HepG2 (cell line): ENCODE measurements at regions not wholly inside any gene's neighbourhood (a gene's known extent, or its start where the extent isn't known, plus 50 kb on each side); places are given as distances from the start of the nearest gene placed in this dataset.

Experiments
- ATAC-seq: fragments of 200-7000 bp; cut with Tn5 transposase; 3 replicates; pipeline ENCODE4 v1.9.1; 2020; ENCODE audit warnings: mild to moderate bottlenecking, moderate library complexity
- BruUV-seq: library from RNA; stranded (reverse); fragments of 400-500 nt; replicated peaks from 2 replicates; lab custom pipeline; 2021; lab: Mats Ljungman, UMichigan
- CTCF ChIA-PET: fragments of 300-600 bp; formaldehyde crosslinking; extraction: SDS; loops from one replicate; lab custom pipeline; 2021; ENCODE audit warnings: low total read pairs, inconsistent platforms, low intra/inter-chr PET ratio; lab: Yijun Ruan, JAX
- POLR2A ChIA-PET: fragments of 350-600 bp; sonication (Branson Sonifier 250); formaldehyde crosslinking; loops from one replicate; lab custom pipeline; 2020; ENCODE audit warnings: antibody characterized with exemption, inconsistent platforms; lab: Yijun Ruan, JAX
- DNase-seq: peaks from one replicate; pipeline ENCODE4 v3.0.0-alpha.2; 2015; ENCODE audit warnings: low spot score
- FAIRE-seq: peaks from 3 replicates; lab custom pipeline; 2011; peaks lifted over from hg19 to GRCh38; lab: Jason Lieb, UNC
- H2AFZ ChIP-seq: one replicate; pipeline ENCODE4 v1.6.1; 2011; ENCODE audit warnings: low read length, inconsistent platforms
- H3K27ac ChIP-seq: fragments of 300-600 bp; 3 replicates; pipeline ENCODE4 v1.8.0; 2011; ENCODE audit warnings: mixed run types, mild to moderate bottlenecking, mixed read lengths, low read length, inconsistent platforms; ENCODE audit not compliant: insufficient read depth; ENCODE audit errors: extremely low read length
- H3K27me3 ChIP-seq, 2 experiments: fragments of 200-600 bp in 1 of 2; 2 replicates in 1 of 2; 3 replicates in 1 of 2; pipeline versions ENCODE4 v1.6.0 to v1.8.0; 2011; ENCODE audit warnings: low read length in 2 of 2, mild to moderate bottlenecking in 2 of 2, moderate library complexity in 2 of 2, inconsistent platforms in 1 of 2; ENCODE audit not compliant: insufficient read depth in 2 of 2, control insufficient read depth in 1 of 2
- H3K36me3 ChIP-seq, 2 experiments: fragments of 200-600 bp in 1 of 2; replicated peaks in 1 of 2; 2 replicates in 1 of 2; 3 replicates in 1 of 2; pipeline versions ENCODE4 v1.5.1 to v1.8.0; 2011; ENCODE audit warnings: low read length in 2 of 2, inconsistent platforms in 1 of 2; ENCODE audit not compliant: insufficient read depth in 2 of 2, control insufficient read depth in 1 of 2
- H3K4me1 ChIP-seq: 2 replicates; pipeline ENCODE4 v1.5.1; 2012; ENCODE audit warnings: low read length, inconsistent platforms; ENCODE audit not compliant: insufficient read depth
- H3K4me2 ChIP-seq: 2 replicates; pipeline ENCODE4 v1.6.0; 2011; ENCODE audit warnings: low read depth, low read length, inconsistent platforms
- H3K4me3 ChIP-seq, 3 experiments: fragments of 200-600 bp in 1 of 3; sonication (generic), shearing (Covaris generic) in 1 of 3; replicated peaks in 1 of 3; 2 replicates each; pipeline ENCODE4 v1.5.1; 2011 to 2016; ENCODE audit warnings: low read length in 3 of 3, inconsistent platforms in 2 of 3, low read depth in 2 of 3, mild to moderate bottlenecking in 2 of 3, control low read depth in 1 of 3, mixed read lengths in 1 of 3; ENCODE audit not compliant: insufficient read depth in 1 of 3
- H3K79me2 ChIP-seq: one replicate; pipeline ENCODE4 v1.6.1; 2011; ENCODE audit warnings: low read length, inconsistent platforms; ENCODE audit not compliant: insufficient read depth
- H3K9ac ChIP-seq: 2 replicates; pipeline ENCODE4 v1.6.0; 2011; ENCODE audit warnings: mild to moderate bottlenecking, low read depth, low read length, inconsistent platforms; ENCODE audit not compliant: insufficient read depth
- H3K9me3 ChIP-seq: 2 replicates; pipeline ENCODE4 v1.5.1; 2012; ENCODE audit warnings: mild to moderate bottlenecking, low read length
- H4K20me1 ChIP-seq: 2 replicates; pipeline ENCODE4 v1.6.0; 2011; ENCODE audit warnings: inconsistent platforms, mild to moderate bottlenecking, low read length, moderate library complexity; ENCODE audit not compliant: insufficient read depth
- ARID5B ChIP-seq: IDR thresholded peaks from 2 replicates; pipeline ENCODE4 v1.4.0; 2020; ENCODE audit warnings: mild to moderate bottlenecking, missing genetic modification reagents
- CEBPG ChIP-seq: IDR thresholded peaks from 2 replicates; pipeline ENCODE4 v1.6.1; 2016
- ESRRA ChIP-seq: sonication (generic); formaldehyde crosslinking; IDR thresholded peaks from 2 replicates; pipeline ENCODE4 v1.5.1; 2020; ENCODE audit warnings: mild to moderate bottlenecking, low read depth, missing genetic modification reagents
- RARG ChIP-seq: sonication (generic); formaldehyde crosslinking; IDR thresholded peaks from 2 replicates; pipeline ENCODE4 v1.4.0; 2020; ENCODE audit warnings: low read depth, mild to moderate bottlenecking, missing genetic modification reagents
- RBAK ChIP-seq: sonication (generic); formaldehyde crosslinking; IDR thresholded peaks from 2 replicates; pipeline ENCODE4 v1.5.1; 2020; ENCODE audit warnings: mild to moderate bottlenecking, missing genetic modification reagents
- ZNF703 ChIP-seq: sonication (generic); formaldehyde crosslinking; IDR thresholded peaks from 2 replicates; pipeline ENCODE4 v1.5.1; 2020; ENCODE audit warnings: missing genetic modification reagents, mild to moderate bottlenecking, moderate library complexity, borderline replicate concordance
- ZNF878 ChIP-seq: sonication (generic); formaldehyde crosslinking; IDR thresholded peaks from 2 replicates; pipeline ENCODE4 v1.8.1; 2023; ENCODE audit warnings: mild to moderate bottlenecking, missing genetic modification reagents, moderate library complexity
- WGBS: methylation state at CpG from one replicate; pipeline ENCODE4 v1.1.6; 2017; ENCODE audit warnings: low lambda C conversion rate; 5-methylcytosine and 5-hydroxymethylcytosine counted together
- in situ Hi-C: cut with HindIII; loops from 2 replicates; pipeline ENCODE4 v1.10.0; 2017; ENCODE audit warnings: low pct_unique_long_range_greater_than_20kb; ENCODE audit not compliant: extremely low pct_ligation_motif_present
- intact Hi-C: fragments of 100-400 bp; cut with micrococcal nuclease; formaldehyde crosslinking; loops from one replicate; pipeline ENCODE4 v1.10.0; 2022; ENCODE audit not compliant: unreplicated experiment

GRCh38 chr20:60680554-60680953, 571.5 kb upstream of the CDH4 start:
- Histone ChIP-seq H3K79me2 (no peaks in the 10 kb centered on the region), H3K4me1 (no peaks in the 10 kb centered on the region), H3K36me3 (no peaks in the 10 kb centered on the region), H4K20me1 (no peaks in the 10 kb centered on the region), H3K27ac (no peak overlapping the region), H3K9me3 (peaks cover 22% of the 10 kb centered on the region), H3K4me3 (no peak overlapping the region), H3K27me3 (0 out of 5 replicates have a peak, but pooled peaks cover 0 to 4% of the 10 kb centered on the region in 2 experiments), H2AFZ (no peak overlapping the region), H3K9ac (no peak overlapping the region), H3K4me2 (no peak overlapping the region)
- ChIA-PET CTCF (no interaction called here), POLR2A (no interaction called here)
- DNase-seq, result no peak
- 25% methylated on average over 6 of the region's 6 CpGs for WGBS
- no TSS peak for BruUV-seq
- in situ Hi-C loops, result no loop called here
- ATAC-seq, result no peak
- TF ChIP-seq ZNF703 (CRISPR knock-in tag) (no peak), ARID5B (CRISPR knock-in tag) (no peak), RARG (CRISPR knock-in tag) (no peak), ZNF878 (CRISPR knock-in tag) (no peak), ESRRA (CRISPR knock-in tag) (no peak), RBAK (no peak), CEBPG (CRISPR knock-in tag) (no peak)
- intact Hi-C loops, result no loop called here
- FAIRE-seq, result no peak
